CD1c-positive myeloid dendritic cell (primary cell): ENCODE measurements at regions not wholly inside any gene's neighbourhood (a gene's known extent, or its start where the extent isn't known, plus 50 kb on each side); places are given as distances from the start of the nearest gene placed in this dataset.

Experiments
- DNase-seq: peaks from one replicate; pipeline ENCODE4 v3.0.0-alpha.2; 2016; ENCODE audit errors: extremely low spot score

- no peak for DNase-seq
These were observed 757.0 kb upstream of the ADAMTS16 start for GRCh38 chr5:4383102-4383501.

- no peak for DNase-seq
These were observed 756.5 kb upstream of the ADAMTS16 start for GRCh38 chr5:4383518-4384198.

DNA sequence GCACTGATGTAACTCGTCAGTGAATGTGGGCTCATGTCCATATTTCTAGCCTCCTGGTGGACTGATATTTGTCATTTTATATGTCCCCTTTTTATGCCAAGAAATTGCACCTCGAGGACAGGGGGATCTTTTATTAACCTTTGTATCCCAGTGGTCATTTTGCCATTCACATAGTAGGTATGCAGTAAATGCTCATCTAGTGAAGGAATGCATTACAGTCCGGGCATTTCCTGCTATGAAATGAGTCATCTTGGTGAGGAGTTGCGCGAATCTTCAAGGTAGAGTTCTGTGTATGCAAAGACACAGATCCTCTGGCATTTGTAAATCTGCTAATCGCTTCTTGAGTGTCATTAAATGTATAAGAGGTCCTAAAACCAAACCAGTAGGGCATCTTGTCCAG is 755.5 kb upstream of the ADAMTS16 start:
- no peak for DNase-seq

DNA sequence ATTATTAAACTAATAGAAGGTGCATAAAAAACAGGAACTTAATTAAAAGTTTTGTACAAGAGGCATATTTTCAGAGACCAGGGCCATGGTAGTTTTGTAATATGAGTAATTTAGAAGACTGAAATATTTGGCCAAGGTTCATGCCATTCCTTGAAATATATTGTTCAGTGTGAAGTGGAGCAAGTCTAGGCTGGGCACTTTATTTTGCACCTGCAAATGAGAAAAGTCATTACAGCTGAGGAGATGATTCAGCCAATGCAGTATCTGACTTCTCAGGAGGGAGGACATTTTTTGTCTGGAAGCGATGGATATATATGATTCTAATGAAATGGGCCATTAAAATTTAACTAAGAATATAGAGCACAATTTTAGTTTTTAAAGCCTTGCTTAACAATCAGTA is 754.0 kb upstream of the ADAMTS16 start:
- DNase-seq = no peak

DNA sequence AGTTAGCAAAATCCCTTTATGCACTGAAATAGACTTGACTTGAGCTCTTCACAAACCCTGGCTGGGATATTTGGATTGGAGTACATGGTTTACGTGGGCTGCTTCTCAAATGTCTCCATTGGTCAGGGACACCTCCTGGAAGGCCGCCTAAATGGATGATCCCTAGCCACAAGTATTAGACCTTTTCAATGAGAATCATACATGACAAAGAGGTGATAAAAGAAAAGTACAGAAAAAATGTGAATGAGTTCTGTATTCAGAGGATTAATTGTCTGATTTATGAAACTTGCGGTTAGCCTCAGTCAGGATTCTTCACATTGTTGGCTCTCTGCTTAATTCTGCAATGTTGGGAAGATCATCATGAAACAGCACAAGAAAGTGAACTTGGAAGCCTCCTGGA is 752.8 kb upstream of the ADAMTS16 start:
- DNase-seq = no peak

DNA sequence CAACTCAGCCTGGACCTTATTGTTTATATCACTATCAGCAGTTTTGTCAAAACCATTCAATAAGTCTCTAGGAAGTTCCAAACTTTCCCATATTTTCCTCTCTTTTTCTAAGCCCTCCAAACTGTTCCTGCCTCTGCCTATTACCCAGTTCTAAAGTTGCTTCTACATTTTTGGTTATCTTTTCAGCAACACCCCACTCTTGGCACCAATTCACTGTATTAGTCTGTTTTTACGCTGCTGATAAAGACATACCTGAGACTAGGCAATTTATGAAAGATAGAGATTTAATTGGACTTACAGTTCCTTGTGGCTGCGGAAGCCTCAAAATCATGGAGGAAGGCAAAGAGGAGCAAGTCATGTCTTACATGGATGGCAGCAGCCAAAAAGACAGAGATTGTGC is 744.4 kb upstream of the ADAMTS16 start:
- DNase-seq = no peak

GRCh38 chr5:4405614-4406219 is 734.4 kb upstream of the ADAMTS16 start:
- no peak for DNase-seq

DNA sequence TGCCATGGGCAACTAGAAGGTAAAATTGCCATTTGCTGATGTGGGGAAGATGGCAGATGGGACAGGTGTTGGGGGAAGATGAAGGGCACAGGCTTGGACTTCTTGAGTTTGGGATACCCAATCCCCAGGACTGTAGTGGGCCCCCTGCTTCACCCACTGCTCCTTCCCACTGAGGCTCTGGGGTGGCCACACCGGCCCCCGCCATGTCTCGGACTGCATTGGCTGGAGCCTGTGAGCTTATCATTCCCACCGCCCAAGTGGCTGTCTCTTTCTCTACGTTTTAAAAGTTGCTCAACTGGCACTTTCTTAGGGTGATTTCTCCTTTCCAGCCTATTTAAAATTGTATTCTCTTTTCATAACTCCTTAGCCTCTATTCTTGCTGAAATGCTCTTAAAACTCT is 730.0 kb upstream of the ADAMTS16 start:
- no peak for DNase-seq

- DNase-seq = no peak
These were observed 728.5 kb upstream of the ADAMTS16 start for GRCh38 chr5:4411664-4412063.

- DNase-seq = no peak
These were observed 726.1 kb upstream of the ADAMTS16 start for GRCh38 chr5:4413996-4414395.

- no peak for DNase-seq
These were observed 722.0 kb upstream of the ADAMTS16 start for GRCh38 chr5:4418084-4418483.

DNA sequence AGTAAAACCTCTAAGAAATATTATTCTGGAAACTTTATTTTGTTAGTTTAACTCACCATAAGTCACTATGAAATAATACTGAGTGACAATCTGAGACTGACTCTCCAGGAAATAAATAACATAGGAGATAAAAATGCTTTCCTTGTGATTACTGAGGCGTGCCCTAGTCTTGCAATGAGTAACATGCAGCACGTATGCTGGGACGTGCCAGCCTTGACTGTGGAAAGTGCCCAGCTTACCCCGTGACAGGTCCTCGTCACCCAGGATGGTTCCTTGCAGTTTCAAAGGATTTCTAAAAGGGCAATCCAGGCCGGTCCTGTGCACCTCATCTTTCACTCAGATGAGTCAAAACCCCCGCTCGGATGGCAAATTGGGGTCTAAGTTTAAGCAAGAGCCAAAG is 720.8 kb upstream of the ADAMTS16 start:
- DNase-seq = no peak

DNA sequence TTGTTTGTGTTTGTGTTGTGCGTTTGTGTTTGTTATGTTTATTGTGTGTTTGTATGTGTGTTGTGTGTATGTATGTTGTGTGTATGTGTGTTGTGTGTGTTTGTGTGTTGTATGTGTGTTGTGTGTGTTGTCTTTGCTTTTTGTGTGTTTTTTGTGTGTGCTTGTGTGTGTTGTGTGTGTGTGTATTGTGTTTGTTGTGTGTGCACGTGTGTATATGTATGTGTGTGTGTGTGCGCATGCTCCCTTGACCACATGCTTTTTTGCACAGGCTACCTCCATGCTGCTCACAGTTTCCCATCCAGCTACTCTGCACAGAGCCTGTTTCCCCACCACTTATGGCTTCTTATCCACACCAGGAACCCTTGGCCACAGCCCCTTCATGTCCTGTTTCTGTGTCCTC is 720.0 kb upstream of the ADAMTS16 start:
- no peak for DNase-seq

DNA sequence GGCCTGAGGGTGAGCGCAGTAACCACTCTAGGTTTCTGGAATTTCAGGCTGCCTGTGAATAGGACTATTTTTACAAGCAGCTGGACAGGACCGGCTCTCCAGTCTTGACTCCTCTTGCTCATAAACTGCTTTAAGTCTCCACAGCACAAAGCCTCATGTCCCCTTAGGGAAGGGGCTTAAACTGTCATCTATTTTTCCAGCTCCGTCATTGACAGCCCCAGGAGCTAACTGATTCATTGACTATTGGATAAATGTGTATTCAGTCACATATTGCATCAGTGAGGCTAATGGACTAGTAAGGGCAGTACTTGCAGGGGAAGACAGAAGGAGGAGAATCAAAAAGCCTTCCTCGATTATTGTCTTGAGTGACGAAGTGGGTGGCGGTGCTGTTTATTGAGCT is 719.4 kb upstream of the ADAMTS16 start:
- DNase-seq = no peak

- DNase-seq = no peak
These were observed 717.9 kb upstream of the ADAMTS16 start for GRCh38 chr5:4422247-4422646.

GRCh38 chr5:4424895-4425294 is 715.2 kb upstream of the ADAMTS16 start:
- DNase-seq = no peak

GRCh38 chr5:4440536-4440935 is 699.6 kb upstream of the ADAMTS16 start:
- no peak for DNase-seq

- DNase-seq = no peak
These were observed 697.9 kb upstream of the ADAMTS16 start for GRCh38 chr5:4442221-4442620.

- no peak for DNase-seq
These were observed 692.5 kb upstream of the ADAMTS16 start for GRCh38 chr5:4447657-4448056.

DNA sequence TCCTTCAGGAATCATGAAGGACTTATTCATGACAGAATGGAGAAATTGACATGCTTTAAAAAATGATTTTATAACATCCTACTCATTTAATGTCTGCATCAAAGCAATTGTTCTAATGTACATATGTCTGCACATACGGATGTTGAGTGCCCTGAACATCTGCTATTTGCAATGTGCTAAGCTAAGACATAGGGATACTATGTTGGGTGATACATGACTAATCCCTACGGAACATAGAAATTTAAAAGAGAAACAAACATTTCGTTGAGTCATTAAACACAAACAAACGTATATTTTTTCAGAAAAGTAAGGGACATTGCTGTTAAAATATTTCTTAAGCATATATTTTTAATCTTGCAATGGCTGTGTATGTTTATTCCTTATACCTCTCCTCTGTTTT is 686.5 kb upstream of the ADAMTS16 start:
- no peak for DNase-seq

DNA sequence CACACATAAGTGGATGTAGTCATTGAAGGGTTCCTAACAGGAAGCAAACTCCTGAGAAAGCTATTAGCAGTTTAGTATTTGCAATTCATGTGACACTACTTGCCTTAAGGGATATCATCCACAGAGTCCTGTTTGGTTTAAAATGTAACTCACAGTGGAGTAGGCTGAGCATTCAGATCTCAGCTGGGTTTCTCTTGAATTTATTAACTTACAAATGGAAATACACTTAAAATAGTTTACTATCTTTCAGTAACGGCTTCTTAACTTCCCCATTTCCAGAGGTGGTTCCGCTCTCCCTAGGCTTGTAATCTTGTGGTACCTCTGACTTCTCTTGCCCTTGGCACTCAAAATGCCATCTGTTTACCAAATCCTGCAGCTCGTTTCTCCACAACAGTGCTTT is 660.7 kb upstream of the ADAMTS16 start:
- no peak for DNase-seq

DNA sequence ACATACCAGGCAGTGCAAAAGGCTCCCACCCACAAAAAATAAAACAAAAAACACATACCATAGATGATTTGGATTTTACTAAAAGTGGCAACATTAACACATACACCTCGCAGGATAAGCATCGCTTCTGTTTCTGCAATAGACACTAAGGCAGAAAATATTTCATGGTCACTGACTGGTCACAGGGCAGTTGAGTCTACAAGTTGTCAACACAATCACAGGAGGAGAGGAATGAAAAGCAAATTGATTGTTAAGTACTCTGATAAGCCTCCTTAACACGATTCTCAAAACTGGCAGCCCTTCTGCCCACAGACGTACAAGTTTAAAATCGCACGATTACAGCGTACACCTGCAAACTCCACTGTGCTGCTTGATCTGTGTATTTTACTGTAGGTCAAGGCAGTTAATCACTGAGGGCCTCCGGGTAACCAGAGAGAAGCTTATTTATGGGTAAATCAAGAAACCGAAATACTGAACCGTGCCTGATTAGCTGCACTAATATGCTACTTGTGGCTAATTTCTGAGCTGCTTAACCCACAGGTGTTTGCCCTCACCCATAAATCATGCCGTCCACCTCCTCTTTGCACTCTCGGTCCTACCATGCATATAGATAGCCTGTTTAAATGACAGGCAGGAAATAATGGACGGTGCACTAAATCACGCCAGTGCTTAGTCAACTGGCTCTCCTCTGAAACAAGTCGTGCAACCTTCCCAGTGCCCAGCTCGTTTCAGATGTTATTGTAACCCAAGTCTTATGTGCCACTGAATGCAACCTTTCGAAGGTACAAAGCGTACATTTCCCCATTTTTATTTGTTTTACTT is 659.4 kb upstream of the ADAMTS16 start:
- DNase-seq = no peak

- no peak for DNase-seq
These were observed 652.5 kb upstream of the ADAMTS16 start for GRCh38 chr5:4487581-4487980.
